ENCODE measurements at regions not wholly inside any gene's neighbourhood (a gene's known extent, or its start where the extent isn't known, plus 50 kb on each side); places are given as distances from the start of the nearest gene placed in this dataset.

DNA sequence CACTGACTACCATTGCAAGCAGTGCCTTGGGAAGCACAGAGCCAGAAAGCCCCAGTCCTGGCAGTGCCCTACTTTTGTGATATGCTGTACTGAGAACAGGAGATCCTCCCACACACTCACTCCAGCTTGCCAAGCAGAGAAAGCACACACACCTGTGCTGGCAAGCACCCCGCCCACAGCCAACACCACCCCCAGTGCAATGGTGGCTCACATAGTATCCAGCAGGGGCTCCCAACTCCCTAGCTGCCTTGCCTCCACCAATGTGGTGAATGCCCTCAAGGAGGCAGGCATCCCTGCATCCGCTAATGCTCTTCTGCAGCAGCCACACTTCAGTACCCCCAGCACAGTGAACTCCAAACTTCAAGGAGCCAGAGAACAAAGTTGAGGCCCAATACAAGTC lies 1655.8 kb downstream of the SUCLG1 start:
- TF ChIP-seq, protein P1, sequence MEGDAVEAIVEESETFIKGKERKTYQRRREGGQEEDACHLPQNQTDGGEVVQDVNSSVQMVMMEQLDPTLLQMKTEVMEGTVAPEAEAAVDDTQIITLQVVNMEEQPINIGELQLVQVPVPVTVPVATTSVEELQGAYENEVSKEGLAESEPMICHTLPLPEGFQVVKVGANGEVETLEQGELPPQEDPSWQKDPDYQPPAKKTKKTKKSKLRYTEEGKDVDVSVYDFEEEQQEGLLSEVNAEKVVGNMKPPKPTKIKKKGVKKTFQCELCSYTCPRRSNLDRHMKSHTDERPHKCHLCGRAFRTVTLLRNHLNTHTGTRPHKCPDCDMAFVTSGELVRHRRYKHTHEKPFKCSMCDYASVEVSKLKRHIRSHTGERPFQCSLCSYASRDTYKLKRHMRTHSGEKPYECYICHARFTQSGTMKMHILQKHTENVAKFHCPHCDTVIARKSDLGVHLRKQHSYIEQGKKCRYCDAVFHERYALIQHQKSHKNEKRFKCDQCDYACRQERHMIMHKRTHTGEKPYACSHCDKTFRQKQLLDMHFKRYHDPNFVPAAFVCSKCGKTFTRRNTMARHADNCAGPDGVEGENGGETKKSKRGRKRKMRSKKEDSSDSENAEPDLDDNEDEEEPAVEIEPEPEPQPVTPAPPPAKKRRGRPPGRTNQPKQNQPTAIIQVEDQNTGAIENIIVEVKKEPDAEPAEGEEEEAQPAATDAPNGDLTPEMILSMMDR (IDR thresholded peaks at IDR 0.05) = no peak
- TF ChIP-seq POLR2A (IDR thresholded peaks at IDR 0.05) = no peak

Data from heart left ventricle (tissue), 13 donors.